Posterior vena cava (tissue), 2 donors: ENCODE measurements at regions not wholly inside any gene's neighbourhood (a gene's known extent, or its start where the extent isn't known, plus 50 kb on each side); places are given as distances from the start of the nearest gene placed in this dataset.
"Not testable (repeated sequence)": the region's sequence is repeated elsewhere in the genome, so short reads cannot be mapped to it uniquely, and the experiment has no call there.

Experiments
- DNase-seq: peaks from one replicate; pipeline ENCODE4 v3.0.0-alpha.2; 2020; ENCODE audit warnings: low spot score
- intact Hi-C, 2 donors: fragments of 100-400 bp; cut with DNase I; formaldehyde crosslinking; loops; one replicate each; pipeline versions ENCODE4 v1.14.1 to v1.14.2; 2022 to 2023
- donor health status: DM: yes; HTN: yes; CAD: no.
- donor health status: DM: yes; HTN: yes; CAD: no.

DNA sequence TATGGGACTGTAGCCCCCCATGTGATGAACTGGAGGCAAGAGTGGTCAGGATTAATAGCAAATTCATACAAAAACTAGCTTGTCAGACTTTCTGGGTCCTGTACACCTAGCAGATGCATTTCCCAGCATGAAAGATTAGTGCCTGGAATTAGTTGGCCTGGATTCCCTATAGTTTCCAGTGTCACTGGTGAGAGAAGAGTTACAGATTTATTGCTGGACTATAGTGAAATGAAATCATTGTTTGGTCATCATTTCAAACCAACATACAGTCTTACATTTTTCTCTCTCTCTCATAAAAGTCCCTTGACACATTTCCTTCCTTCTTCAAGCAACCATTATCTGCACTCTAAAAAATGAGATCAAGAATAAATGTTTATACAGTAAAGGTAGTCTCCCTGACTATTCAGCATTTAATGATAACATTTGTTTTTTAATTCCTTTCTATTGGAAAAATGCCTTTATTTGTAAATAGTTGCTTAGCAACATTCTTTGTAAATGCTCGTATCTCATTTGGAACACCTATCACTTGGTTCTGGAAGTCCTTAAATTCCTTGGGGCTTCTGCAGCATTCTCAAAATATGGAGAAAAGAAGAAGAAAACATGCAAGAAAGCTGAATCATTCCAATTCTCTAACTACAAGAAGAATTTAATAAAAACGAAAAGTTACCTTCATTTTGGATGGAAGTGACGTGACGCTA lies 144.4 kb downstream of the MREG start:
- intact Hi-C loops = no loop called here
- DNase-seq = no peak

DNA sequence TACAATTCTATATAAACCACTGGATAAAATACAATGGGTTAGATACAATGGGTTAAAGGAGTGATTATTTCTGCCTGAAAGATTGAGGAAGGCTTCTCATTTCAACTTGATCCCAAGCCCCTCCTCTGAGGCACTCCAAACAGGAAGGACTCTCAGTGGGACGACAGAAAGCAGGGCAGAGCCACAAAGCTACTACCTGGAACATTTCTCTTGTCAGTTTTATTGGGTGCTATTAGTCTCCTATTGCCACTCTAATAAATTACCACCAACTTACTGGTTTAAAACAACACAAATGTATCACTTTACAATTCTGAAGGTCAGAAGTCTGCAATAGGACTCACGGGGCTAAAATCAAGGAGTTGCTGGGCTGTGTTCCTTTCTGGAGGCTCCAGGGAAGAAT lies 146.7 kb downstream of the MREG start:
- intact Hi-C loops = no loop called here
- DNase-seq = no peak

DNA sequence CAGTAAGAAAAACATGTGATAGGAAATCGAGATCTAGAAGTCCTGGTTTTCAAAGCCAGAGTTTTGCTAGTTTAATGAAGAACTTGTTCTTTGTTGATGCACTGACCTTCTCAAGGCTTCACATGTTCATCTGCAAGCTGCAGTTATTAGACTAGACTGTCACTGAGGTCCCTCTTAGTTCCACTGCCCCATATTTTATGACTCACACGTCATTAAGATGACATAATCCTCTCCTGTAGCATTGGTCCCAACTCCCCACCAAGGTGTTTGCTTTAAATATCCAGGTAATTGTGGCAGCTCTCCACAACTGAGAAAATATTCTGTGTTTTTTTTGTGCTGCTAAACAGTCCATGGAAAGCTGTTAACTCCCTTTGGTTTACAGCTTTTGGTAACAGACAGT lies 149.7 kb downstream of the MREG start:
- DNase-seq = no peak
- intact Hi-C loops = no loop called here

DNA sequence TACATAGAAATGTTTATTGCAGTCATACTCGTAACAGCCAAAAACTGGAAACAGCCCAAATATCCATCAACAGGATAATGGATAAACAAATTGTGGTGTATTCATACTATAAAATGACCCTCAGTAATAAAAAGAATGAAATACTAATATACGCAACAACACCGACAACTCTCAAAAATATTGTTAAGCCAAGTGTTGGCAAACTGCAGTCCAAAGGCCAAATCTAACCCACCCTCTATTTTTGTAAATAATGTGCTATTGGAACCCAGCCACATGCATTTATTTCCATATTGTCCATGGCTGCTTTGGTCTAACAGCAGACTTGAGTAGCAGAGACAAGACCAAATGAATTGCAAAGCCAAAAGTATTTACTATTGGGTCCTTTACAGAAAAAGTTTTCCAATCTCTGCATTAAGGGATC lies 151.0 kb downstream of the MREG start:
- intact Hi-C loops = no loop called here

DNA sequence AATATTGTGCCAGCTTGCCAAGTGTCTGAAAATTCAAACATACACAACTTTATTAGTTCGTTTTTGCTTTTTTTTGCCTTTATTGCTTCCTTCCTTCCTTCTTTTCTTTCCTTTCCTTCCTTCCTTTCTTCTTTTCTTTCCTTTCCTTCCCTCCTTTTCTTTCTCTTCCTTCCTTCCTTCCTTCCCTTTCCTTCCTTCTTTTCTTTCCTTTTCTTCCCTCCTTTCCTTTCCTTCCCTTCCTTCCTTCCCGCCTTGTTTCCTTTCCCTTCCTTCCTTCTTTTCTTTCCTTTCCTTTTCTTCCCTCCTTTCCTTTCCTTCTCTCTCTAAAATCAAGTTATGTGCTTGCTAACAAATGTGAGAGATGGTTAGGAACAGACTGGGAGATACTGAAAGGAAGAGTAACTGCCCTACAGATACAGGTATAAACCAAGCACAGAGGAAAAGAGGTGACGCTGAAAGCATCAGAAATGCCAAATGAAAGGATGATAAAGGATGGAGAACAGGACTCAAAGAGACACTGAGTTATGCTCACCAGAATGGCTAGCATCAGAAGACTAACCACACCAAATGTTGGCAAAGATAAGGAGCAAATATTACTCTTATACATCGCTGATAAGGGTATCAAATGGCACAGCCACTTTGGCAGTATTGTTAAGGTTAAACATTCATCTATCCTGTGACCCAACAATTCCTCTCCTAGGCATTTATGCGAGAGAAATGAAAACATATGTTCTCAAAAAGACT lies 151.6 kb downstream of the MREG start:
- intact Hi-C loops = no loop called here
- DNase-seq = no peak

More for the DNA sequence above, 151.0 kb downstream of the MREG start:
- no peak for DNase-seq

DNA sequence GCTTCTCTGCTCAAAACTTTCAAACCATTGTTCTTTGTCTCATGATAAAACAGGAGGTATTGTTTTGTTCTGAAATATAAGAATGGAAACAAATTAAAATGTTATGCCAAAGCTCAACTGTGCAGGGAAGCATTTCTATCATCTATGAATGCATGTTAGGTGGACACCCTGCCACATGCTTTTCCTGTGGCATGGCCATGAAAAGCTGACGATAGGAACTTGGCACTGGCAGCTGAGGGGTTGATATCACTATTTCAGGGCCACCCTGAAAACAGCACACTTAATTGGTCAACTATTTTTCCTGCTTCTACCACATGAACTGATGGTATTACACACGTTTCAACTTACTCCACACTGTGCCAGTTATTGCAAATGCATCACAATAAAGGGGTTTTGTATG lies 157.3 kb downstream of the MREG start:
- intact Hi-C loops = loop anchor here in 1 of 2 donors (5.0 kb wide), 1 partner anchor 614 kb away; no protein-coding TSS in a partner anchor

DNA sequence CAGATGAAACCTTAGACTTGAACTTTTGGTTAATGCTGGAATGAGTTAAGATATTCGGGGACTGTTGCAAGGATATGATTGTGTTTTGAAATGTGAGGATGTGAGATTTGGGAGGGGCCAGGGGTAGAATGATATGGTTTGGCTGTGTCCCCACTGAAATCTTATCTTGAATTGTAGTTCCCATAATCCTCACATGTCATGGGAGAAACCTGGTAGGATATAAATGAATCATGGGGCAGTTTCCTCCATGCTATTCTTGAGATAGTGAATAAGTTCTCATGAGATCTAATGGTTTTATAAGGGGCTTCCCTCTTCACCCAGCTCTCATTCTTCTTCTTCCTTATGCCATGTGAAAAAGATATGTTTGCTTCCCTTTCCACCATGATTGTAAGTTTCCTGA lies 158.0 kb downstream of the MREG start:
- intact Hi-C loops = loop anchor here in 1 of 2 donors (5.0 kb wide), 1 partner anchor 613 kb away; no protein-coding TSS in a partner anchor

More for the DNA sequence above, 157.3 kb downstream of the MREG start:
- DNase-seq = no peak

DNA sequence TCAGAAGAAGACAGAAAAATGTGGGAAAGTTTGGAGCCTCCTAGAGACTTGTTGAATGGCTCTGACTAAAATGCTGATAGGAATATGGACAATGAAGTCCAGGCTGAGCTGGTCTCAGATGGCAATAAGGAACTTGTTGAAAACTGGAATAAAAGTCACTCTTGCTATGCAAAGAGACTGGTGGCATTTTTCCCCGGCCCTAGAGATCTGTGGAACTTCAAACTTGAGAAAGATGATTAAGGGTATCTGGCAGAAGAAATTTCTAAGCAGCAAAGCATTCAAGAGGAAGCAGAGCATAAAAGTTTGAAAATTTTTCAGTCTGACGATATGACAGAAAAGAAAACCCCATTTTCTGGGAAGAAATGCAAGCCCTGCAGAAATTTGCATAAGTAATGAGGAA lies 159.3 kb downstream of the MREG start:
- DNase-seq = no peak
- intact Hi-C loops = loop anchor here in 1 of 2 donors (5.0 kb wide), 1 partner anchor 403 kb away; no protein-coding TSS in a partner anchor

More for the DNA sequence above, 158.0 kb downstream of the MREG start:
- not testable (repeated sequence) for DNase-seq

DNA sequence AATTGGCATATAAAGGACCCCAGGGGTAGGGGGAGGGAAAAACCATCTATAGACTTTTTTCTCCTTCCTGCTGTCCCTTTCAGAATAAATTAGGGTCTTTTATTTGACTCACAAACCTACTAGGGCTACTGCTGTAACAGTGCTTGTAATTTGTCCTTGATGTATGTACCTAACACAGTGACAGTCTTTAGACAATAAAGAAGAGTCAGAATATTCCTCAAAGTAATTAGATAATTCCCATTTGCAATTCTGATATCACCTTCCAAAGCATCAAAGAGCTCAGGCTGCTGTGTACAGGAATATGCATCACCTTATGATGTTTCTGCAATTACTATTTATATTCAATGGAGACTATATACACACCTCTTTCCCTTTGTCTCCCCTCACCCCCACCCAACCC lies 161.7 kb downstream of the MREG start:
- intact Hi-C loops = loop anchor here in 1 of 2 donors (5.0 kb wide), 1 partner anchor 406 kb away; no protein-coding TSS in a partner anchor
- no peak for DNase-seq

DNA sequence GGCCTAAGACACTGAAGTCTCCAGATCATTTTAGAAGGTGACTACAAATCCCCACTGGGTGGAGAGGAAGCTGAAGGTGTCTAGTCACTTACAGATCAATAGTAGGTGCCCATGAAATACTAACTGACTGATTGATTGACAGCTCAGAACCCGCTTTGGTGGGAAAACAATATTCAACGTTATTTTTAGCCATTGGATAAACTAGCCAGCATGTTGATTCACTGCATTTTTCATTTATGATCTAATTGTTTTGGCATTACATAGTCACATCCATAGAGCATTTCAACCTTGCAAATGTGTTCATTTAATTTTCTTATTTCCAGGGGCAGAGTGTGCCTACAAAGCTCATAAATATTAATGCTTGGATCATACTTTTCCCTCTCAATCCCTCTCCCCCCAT lies 162.3 kb downstream of the MREG start:
- no peak for DNase-seq
- intact Hi-C loops = loop anchor here in 1 of 2 donors (5.0 kb wide), 1 partner anchor 406 kb away; no protein-coding TSS in a partner anchor

DNA sequence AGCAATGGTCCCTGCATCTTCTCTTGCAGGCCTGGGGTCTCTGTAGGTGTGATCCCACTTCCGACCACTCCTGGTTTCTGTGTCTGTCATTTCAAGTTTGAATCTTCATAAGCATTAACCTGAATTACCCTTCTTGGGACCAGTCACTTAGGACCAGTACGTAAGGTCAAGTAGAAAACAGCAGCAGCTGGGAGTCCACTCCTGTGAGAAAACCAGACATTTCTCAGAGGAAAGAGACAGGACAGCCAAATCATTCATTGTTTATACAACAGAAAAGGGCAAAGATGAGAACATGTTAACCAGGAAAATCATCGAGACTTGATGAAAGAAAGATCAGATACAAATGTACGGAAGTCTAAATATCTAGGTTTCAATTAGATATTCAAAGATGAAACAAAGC lies 163.0 kb downstream of the MREG start:
- intact Hi-C loops = loop anchor here in 1 of 2 donors (5.0 kb wide), 1 partner anchor 407 kb away; no protein-coding TSS in a partner anchor
- DNase-seq = no peak

DNA sequence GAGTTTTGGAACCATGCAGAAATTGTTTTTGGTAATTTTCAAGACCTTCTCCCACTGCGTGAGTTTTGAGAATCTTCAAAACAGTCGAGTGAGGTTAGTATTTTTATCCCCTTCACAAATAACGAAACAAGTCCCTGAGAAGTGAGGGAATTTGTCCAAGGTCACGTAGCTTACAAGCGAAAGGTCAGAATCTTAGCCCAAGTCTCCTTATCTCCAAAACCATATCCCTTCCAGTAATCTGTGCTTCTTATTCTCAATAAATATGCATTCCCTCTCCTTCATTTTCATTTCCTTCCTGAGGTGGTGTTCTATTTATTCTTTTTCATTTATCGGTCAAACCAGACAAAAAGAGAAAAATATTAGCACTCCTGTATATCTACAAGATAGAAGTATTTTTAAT lies 163.6 kb downstream of the MREG start:
- intact Hi-C loops = loop anchor here in 1 of 2 donors (5.0 kb wide), 1 partner anchor 408 kb away; no protein-coding TSS in a partner anchor

DNA sequence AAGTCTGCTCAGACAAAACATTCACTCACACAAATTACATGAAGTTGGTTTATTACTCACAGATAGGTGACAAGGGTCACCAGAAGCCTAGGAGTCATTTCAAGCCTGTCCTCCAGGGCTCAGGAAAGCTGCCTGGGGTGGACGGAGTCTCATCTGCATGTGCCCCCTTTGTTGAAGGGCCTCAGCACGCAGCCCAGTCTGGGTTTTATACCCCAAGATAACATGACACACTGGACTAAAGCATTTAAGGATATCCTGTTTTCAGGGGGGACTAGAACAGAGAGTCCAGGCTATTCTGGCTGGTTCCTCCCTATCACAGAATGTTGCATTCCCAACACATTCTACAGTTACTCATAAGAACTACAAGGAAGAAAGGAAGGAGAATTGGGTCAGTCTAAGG lies 164.7 kb downstream of the MREG start:
- no peak for DNase-seq
- intact Hi-C loops = no loop called here

More for the DNA sequence above, 163.6 kb downstream of the MREG start:
- DNase-seq = no peak

DNA sequence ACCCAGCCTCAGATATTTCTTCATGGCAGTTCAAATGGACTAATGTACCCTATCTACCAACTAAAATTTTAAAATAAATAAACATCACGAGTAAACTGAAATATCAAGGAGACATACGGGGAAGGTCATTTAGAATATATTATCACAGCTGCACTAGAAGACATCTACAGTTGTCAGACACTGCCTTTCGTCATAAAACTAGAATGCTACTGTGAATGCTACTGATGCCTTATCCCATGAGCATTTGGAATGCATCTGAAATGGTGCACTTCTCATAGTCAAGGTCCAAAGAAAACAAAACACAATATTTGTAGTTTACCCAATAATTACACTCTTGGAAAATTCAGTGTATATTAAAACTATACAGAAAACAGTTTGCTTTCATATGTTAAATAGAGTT lies 165.2 kb downstream of the MREG start:
- intact Hi-C loops = no loop called here
- DNase-seq = no peak

DNA sequence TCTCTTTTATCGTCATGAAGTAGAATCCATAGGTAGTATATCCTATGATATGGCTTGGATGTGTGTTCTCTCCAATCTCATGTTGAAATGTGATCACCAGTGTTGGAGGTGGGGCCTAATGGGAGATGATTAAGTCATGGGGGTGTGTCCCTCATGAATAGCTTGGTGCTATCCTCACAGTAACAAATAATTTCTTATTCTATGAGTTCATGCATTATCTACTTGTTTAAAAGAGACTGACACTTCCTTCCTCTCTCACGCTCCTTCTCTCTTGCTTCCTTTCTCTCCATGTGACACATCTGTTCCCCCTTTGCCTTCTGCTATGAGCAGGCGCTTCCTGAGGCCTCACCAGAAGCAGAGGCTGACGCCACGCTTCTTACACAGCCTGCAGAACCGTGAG lies 165.6 kb downstream of the MREG start:
- no peak for DNase-seq
- intact Hi-C loops = no loop called here

DNA sequence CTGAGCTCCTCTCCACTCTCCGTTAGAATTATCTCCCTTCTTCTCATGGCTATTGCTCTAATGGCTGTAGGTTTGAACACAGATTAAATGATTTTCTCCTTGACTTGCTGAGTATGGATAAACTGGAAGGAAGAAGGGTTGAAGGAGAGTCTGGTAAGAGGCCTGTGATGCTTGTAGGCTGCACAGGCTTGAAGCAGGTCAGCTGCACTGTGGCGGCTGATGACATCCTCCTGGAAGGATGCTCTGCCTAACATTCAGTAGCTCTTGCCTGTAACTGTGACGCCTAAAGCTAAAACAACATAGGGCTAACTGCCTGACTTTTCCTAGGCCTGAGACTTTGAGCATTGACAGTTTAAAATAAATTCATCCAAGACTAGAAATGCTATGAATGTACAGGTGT lies 166.3 kb downstream of the MREG start:
- intact Hi-C loops = no loop called here

DNA sequence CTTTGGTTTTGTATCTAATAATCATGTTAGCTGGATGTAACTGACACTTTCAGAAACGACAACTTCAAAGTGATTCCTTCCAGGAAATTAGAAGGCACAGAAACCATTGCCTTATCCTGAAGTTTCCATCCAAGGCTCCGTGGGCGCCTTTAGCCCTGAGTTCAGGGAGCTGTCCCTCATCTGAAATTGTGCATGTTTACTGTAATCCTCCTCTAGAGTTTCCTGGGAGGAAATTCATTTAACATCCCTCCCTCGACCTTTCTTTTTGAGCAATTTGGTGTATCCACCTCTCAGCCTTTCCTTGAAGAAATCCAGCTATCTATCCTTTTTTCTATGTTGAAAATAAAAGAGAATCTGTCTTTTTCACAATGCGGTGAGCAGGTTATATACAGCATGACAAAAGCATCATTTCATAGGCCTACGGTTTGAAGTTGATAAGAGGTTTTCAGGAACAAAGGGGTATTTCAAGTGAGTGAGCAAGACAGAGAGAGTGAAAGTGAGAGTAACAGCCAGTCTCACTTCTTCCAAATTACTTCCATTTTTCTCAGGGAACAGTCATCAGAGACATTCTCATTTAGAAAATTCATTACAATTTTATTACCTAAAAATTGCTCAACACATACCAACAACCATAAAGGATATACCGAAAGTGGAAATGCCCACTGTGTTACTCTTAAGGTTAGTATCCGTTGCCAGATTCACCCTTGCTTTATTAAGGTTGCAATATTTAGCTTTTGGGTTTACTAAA lies 167.3 kb downstream of the MREG start:
- intact Hi-C loops = no loop called here

More for the DNA sequence above, 166.3 kb downstream of the MREG start:
- no peak for DNase-seq

DNA sequence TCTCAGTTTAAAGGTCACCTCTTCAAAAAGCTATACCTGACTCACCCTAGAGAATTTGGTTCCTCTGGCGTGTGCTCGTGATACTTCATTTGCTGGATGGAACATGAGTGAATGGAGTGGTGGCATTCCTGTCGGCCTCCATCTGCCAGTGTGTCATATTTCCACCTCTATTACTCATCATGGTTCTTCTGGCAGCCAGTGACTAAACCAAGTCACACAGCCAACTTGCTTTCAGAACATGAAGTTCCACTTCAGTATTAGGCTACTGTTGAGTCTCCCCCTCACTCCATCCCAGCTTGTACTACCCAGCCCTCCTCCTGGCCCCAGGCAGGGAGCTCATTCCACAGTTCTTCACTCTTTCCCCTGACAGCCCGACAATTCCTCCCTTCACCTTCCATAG lies 169.8 kb downstream of the MREG start:
- intact Hi-C loops = no loop called here
- DNase-seq = no peak

More for the DNA sequence above, 167.3 kb downstream of the MREG start:
- no peak for DNase-seq

DNA sequence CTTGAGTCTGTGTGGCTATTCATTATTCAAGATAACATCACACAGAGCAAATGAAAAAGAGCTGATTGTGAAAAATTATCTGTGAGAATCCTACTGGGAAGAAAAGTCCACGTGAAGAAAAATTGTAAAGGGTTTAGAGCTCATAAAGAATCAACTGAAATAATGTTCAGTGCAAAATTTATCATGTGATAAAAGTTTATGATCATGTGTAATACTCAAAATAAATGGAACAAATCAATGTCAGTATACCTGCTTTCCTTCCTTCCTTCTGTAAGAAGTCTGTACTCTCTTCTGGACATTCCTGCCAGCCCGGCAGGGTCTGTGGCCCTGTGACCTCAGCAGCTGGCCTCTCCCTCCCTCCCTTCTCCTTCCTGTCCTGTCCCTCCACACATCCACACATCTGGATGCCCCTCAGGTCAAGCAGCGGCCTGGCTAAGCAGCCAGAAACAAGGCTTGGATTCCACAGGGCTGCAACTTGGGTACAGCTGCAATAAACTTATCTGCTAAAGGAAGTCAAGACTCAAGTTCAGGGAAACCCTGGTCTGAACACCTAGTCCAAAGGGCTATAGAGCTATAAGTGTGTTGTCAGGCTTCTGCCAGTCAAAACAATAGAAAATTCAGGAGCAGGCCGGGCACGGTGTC lies 172.1 kb downstream of the MREG start:
- intact Hi-C loops = no loop called here
- DNase-seq = no peak
